ENCODE measurements at regions not wholly inside any gene's neighbourhood (a gene's known extent, or its start where the extent isn't known, plus 50 kb on each side); places are given as distances from the start of the nearest gene placed in this dataset.

- Histone ChIP-seq H3K27me3 (ENCODE audit: insufficient read depth, poor library complexity, severe bottlenecking) (no peaks in the 10 kb centered on the region), H3K27ac (replicated peaks) (no peak overlapping the region), H3K4me3 (replicated peaks; ENCODE audit: insufficient read depth, low read length) (no peak overlapping the region)
- TF ChIP-seq SPI1 (IDR thresholded peaks at IDR 0.05; ENCODE audit: borderline replicate concordance, low read depth) (no peak), REST (IDR thresholded peaks at IDR 0.05; ENCODE audit: insufficient replicate concordance, low read depth) (no peak), GABPA (IDR thresholded peaks at IDR 0.05; ENCODE audit: low read depth) (no peak), CTCF (IDR thresholded peaks at IDR 0.05; ENCODE audit: insufficient read depth, low read length) (no peak), POLR2AphosphoS5 (IDR thresholded peaks at IDR 0.05; ENCODE audit: low read depth) (no peak)
- no peak for DNase-seq (ENCODE audit: low read depth in 1 of 2, low spot score in 1 of 2)
These were observed 216.0 kb upstream of the PTGFR start for GRCh38 chr1:78274814-78275213.

- DNase-seq (ENCODE audit: low read depth in 1 of 2, low spot score in 1 of 2), result no peak
- no peaks in the 10 kb centered on the region for H3K27me3 ChIP-seq (ENCODE audit: insufficient read depth, poor library complexity, severe bottlenecking)
- H3K4me3 ChIP-seq (replicated peaks; ENCODE audit: insufficient read depth, low read length), result no peak overlapping the region
- H3K27ac ChIP-seq (replicated peaks), result no peak overlapping the region
- TF ChIP-seq SPI1 (IDR thresholded peaks at IDR 0.05; ENCODE audit: borderline replicate concordance, low read depth) (no peak), POLR2AphosphoS5 (IDR thresholded peaks at IDR 0.05; ENCODE audit: low read depth) (no peak), REST (IDR thresholded peaks at IDR 0.05; ENCODE audit: insufficient replicate concordance, low read depth) (no peak), CTCF (IDR thresholded peaks at IDR 0.05; ENCODE audit: insufficient read depth, low read length) (no peak), GABPA (IDR thresholded peaks at IDR 0.05; ENCODE audit: low read depth) (no peak)
These were observed 215.3 kb upstream of the PTGFR start for GRCh38 chr1:78275456-78275855.

- Histone ChIP-seq H3K27ac (replicated peaks) (no peak overlapping the region), H3K27me3 (ENCODE audit: insufficient read depth, poor library complexity, severe bottlenecking) (peaks cover 2% of the 10 kb centered on the region), H3K4me3 (replicated peaks; ENCODE audit: insufficient read depth, low read length) (no peak overlapping the region)
- no peak for DNase-seq (ENCODE audit: low read depth in 1 of 2, low spot score in 1 of 2)
- no peak for TF ChIP-seq GABPA (IDR thresholded peaks at IDR 0.05; ENCODE audit: low read depth)
- TF ChIP-seq REST (IDR thresholded peaks at IDR 0.05; ENCODE audit: insufficient replicate concordance, low read depth), result no peak
- no peak for TF ChIP-seq SPI1 (IDR thresholded peaks at IDR 0.05; ENCODE audit: borderline replicate concordance, low read depth)
- no peak for TF ChIP-seq CTCF (IDR thresholded peaks at IDR 0.05; ENCODE audit: insufficient read depth, low read length)
- TF ChIP-seq POLR2AphosphoS5 (IDR thresholded peaks at IDR 0.05; ENCODE audit: low read depth), result no peak
These were observed 214.7 kb upstream of the PTGFR start for GRCh38 chr1:78275906-78276685.

All from HL-60 (cell line).